Tibial artery (tissue), 4 donors: ENCODE measurements at regions not wholly inside any gene's neighbourhood (a gene's known extent, or its start where the extent isn't known, plus 50 kb on each side); places are given as distances from the start of the nearest gene placed in this dataset.

Experiments
- DNase-seq, 2 donors: peaks; one replicate each; pipeline ENCODE4 v3.0.0-alpha.2; 2019
- H3K27ac ChIP-seq, 2 donors: fragments of 200-600 bp; sonication (generic) in 1 of 2; 1 replicate in 1 of 2; 2 replicates in 1 of 2; pipeline ENCODE4 v1.5.1; 2018 to 2019; ENCODE audit warnings: mild to moderate bottlenecking in 1 of 2
- H3K27me3 ChIP-seq, 2 donors: fragments of 200-600 bp; sonication (generic) in 1 of 2; one replicate each; pipeline versions ENCODE4 v1.5.1 to v1.6.0; 2016 to 2019
- H3K36me3 ChIP-seq, 3 donors: fragments of 200-600 bp; sonication (generic) in 2 of 3; one replicate each; pipeline ENCODE4 v1.5.1; 2016 to 2019; ENCODE audit warnings: mild to moderate bottlenecking in 2 of 3
- H3K4me1 ChIP-seq, 4 donors: fragments of 200-600 bp; sonication (generic) in 2 of 4; 1 replicate in 3 of 4; 2 replicates in 1 of 4; pipeline ENCODE4 v1.5.1; 2016 to 2019
- H3K4me3 ChIP-seq, 2 donors: fragments of 200-600 bp; sonication (generic) in 1 of 2; 1 replicate in 1 of 2; 2 replicates in 1 of 2; pipeline ENCODE4 v1.5.1; 2018 to 2019; ENCODE audit warnings: mild to moderate bottlenecking in 2 of 2
- H3K9me3 ChIP-seq, 3 donors: fragments of 200-600 bp; sonication (generic) in 1 of 3; one replicate each; pipeline ENCODE4 v1.5.1; 2016 to 2019
- CTCF ChIP-seq, 2 experiments: fragments of 200-600 bp in 1 of 2; fragments of 450-650 bp in 1 of 2; IDR thresholded peaks; one replicate each; pipeline ENCODE4 v1.5.1; 2017 to 2019; ENCODE audit warnings: antibody characterized with exemption in 2 of 2, mild to moderate bottlenecking in 1 of 2, moderate library complexity in 1 of 2
- intact Hi-C: fragments of 100-400 bp; cut with DNase I; formaldehyde crosslinking; loops from one replicate; pipeline ENCODE4 v1.15.0; 2023; ENCODE audit warnings: low total_unique reads

- Histone ChIP-seq H3K36me3 (no peaks in the 10 kb centered on the region), H3K4me3 (no peak overlapping the region), H3K27me3 (peaks cover 0 to 41% of the 10 kb centered on the region in 2 donors), H3K27ac (no peak overlapping the region), H3K4me1 (peaks cover 0 to 4% (median 0%) of the 10 kb centered on the region in 4 donors), H3K9me3 (no peaks in the 10 kb centered on the region)
- TF ChIP-seq CTCF (IDR thresholded peaks at IDR 0.05), result no peak
- intact Hi-C loops, result no loop called here
- DNase-seq, result no peak
Measured at GRCh38 chr22:48100685-48101417, 1338.4 kb downstream of the TBC1D22A start.

GRCh38 chr22:48099671-48100070, 1337.2 kb downstream of the TBC1D22A start:
- no peak for TF ChIP-seq CTCF (IDR thresholded peaks at IDR 0.05)
- H3K27me3 ChIP-seq, result peaks cover 0 to 35% of the 10 kb centered on the region in 2 donors
- DNase-seq, result peak in 1 of 2 donors; percentile 33

GRCh38 chr22:48099251-48099650, 1336.8 kb downstream of the TBC1D22A start:
- no peaks in the 10 kb centered on the region for H3K9me3 ChIP-seq
- no peaks in the 10 kb centered on the region for H3K36me3 ChIP-seq
- intact Hi-C loops, result no loop called here
- no peak for TF ChIP-seq CTCF (IDR thresholded peaks at IDR 0.05)
- no peak overlapping the region for H3K4me3 ChIP-seq
- peak in 1 of 2 donors; percentile 43 for DNase-seq
- H3K4me1 ChIP-seq, result peaks cover 0 to 1% (median 0%) of the 10 kb centered on the region in 4 donors
- no peak overlapping the region for H3K27ac ChIP-seq
- peaks cover 0 to 37% of the 10 kb centered on the region in 2 donors for H3K27me3 ChIP-seq

More at GRCh38 chr22:48099671-48100070, 1337.2 kb downstream of the TBC1D22A start:
- no peak overlapping the region for H3K27ac ChIP-seq
- no peaks in the 10 kb centered on the region for H3K9me3 ChIP-seq
- H3K36me3 ChIP-seq, result no peaks in the 10 kb centered on the region
- intact Hi-C loops, result no loop called here
- no peak overlapping the region for H3K4me3 ChIP-seq
- H3K4me1 ChIP-seq, result peaks cover 0 to 4% (median 0%) of the 10 kb centered on the region in 4 donors

- no peaks in the 10 kb centered on the region for H3K9me3 ChIP-seq
- H3K36me3 ChIP-seq, result no peaks in the 10 kb centered on the region
- peaks cover 0 to 34% of the 10 kb centered on the region in 2 donors for H3K27me3 ChIP-seq
- H3K27ac ChIP-seq, result no peak overlapping the region
- H3K4me1 ChIP-seq, result no peaks in the 10 kb centered on the region
- DNase-seq, result peak in 1 of 2 donors; percentile 48
- no peak for TF ChIP-seq CTCF (IDR thresholded peaks at IDR 0.05)
- intact Hi-C loops, result no loop called here
- H3K4me3 ChIP-seq, result no peak overlapping the region
Measured at GRCh38 chr22:48098921-48099245, 1336.4 kb downstream of the TBC1D22A start.

GRCh38 chr22:48098243-48098920, 1335.9 kb downstream of the TBC1D22A start:
- no peak for TF ChIP-seq CTCF (IDR thresholded peaks at IDR 0.05)
- H3K27ac ChIP-seq, result no peak overlapping the region
- intact Hi-C loops, result no loop called here
- H3K4me1 ChIP-seq, result no peaks in the 10 kb centered on the region
- peaks cover 0 to 34% of the 10 kb centered on the region in 2 donors for H3K27me3 ChIP-seq
- no peaks in the 10 kb centered on the region for H3K9me3 ChIP-seq
- H3K4me3 ChIP-seq, result no peak overlapping the region
- DNase-seq, result no peak
- no peaks in the 10 kb centered on the region for H3K36me3 ChIP-seq
